HepG2 (cell line): ENCODE measurements at regions not wholly inside any gene's neighbourhood (a gene's known extent, or its start where the extent isn't known, plus 50 kb on each side); places are given as distances from the start of the nearest gene placed in this dataset.

Source experiments
- ATAC-seq: fragments of 200-7000 bp; cut with Tn5 transposase; 3 replicates; pipeline ENCODE4 v1.9.1; 2020; ENCODE audit warnings: mild to moderate bottlenecking, moderate library complexity
- BruUV-seq: library from RNA; stranded (reverse); fragments of 400-500 nt; replicated peaks from 2 replicates; lab custom pipeline; 2021; lab: Mats Ljungman, UMichigan
- CTCF ChIA-PET: fragments of 300-600 bp; formaldehyde crosslinking; extraction: SDS; loops from one replicate; lab custom pipeline; 2021; ENCODE audit warnings: low total read pairs, inconsistent platforms, low intra/inter-chr PET ratio; lab: Yijun Ruan, JAX
- POLR2A ChIA-PET: fragments of 350-600 bp; sonication (Branson Sonifier 250); formaldehyde crosslinking; loops from one replicate; lab custom pipeline; 2020; ENCODE audit warnings: antibody characterized with exemption, inconsistent platforms; lab: Yijun Ruan, JAX
- DNase-seq: peaks from one replicate; pipeline ENCODE4 v3.0.0-alpha.2; 2015; ENCODE audit warnings: low spot score
- FAIRE-seq: peaks from 3 replicates; lab custom pipeline; 2011; peaks lifted over from hg19 to GRCh38; lab: Jason Lieb, UNC
- H2AFZ ChIP-seq: one replicate; pipeline ENCODE4 v1.6.1; 2011; ENCODE audit warnings: low read length, inconsistent platforms
- H3K27ac ChIP-seq: fragments of 300-600 bp; 3 replicates; pipeline ENCODE4 v1.8.0; 2011; ENCODE audit warnings: mixed run types, mild to moderate bottlenecking, mixed read lengths, low read length, inconsistent platforms; ENCODE audit not compliant: insufficient read depth; ENCODE audit errors: extremely low read length
- H3K27me3 ChIP-seq, 2 experiments: fragments of 200-600 bp in 1 of 2; 2 replicates in 1 of 2; 3 replicates in 1 of 2; pipeline versions ENCODE4 v1.6.0 to v1.8.0; 2011; ENCODE audit warnings: low read length in 2 of 2, mild to moderate bottlenecking in 2 of 2, moderate library complexity in 2 of 2, inconsistent platforms in 1 of 2; ENCODE audit not compliant: insufficient read depth in 2 of 2, control insufficient read depth in 1 of 2
- H3K36me3 ChIP-seq, 2 experiments: fragments of 200-600 bp in 1 of 2; replicated peaks in 1 of 2; 2 replicates in 1 of 2; 3 replicates in 1 of 2; pipeline versions ENCODE4 v1.5.1 to v1.8.0; 2011; ENCODE audit warnings: low read length in 2 of 2, inconsistent platforms in 1 of 2; ENCODE audit not compliant: insufficient read depth in 2 of 2, control insufficient read depth in 1 of 2
- H3K4me1 ChIP-seq: 2 replicates; pipeline ENCODE4 v1.5.1; 2012; ENCODE audit warnings: low read length, inconsistent platforms; ENCODE audit not compliant: insufficient read depth
- H3K4me2 ChIP-seq: 2 replicates; pipeline ENCODE4 v1.6.0; 2011; ENCODE audit warnings: low read depth, low read length, inconsistent platforms
- H3K4me3 ChIP-seq, 3 experiments: fragments of 200-600 bp in 1 of 3; sonication (generic), shearing (Covaris generic) in 1 of 3; replicated peaks in 1 of 3; 2 replicates each; pipeline ENCODE4 v1.5.1; 2011 to 2016; ENCODE audit warnings: low read length in 3 of 3, inconsistent platforms in 2 of 3, low read depth in 2 of 3, mild to moderate bottlenecking in 2 of 3, control low read depth in 1 of 3, mixed read lengths in 1 of 3; ENCODE audit not compliant: insufficient read depth in 1 of 3
- H3K79me2 ChIP-seq: one replicate; pipeline ENCODE4 v1.6.1; 2011; ENCODE audit warnings: low read length, inconsistent platforms; ENCODE audit not compliant: insufficient read depth
- H3K9ac ChIP-seq: 2 replicates; pipeline ENCODE4 v1.6.0; 2011; ENCODE audit warnings: mild to moderate bottlenecking, low read depth, low read length, inconsistent platforms; ENCODE audit not compliant: insufficient read depth
- H3K9me3 ChIP-seq: 2 replicates; pipeline ENCODE4 v1.5.1; 2012; ENCODE audit warnings: mild to moderate bottlenecking, low read length
- H4K20me1 ChIP-seq: 2 replicates; pipeline ENCODE4 v1.6.0; 2011; ENCODE audit warnings: inconsistent platforms, mild to moderate bottlenecking, low read length, moderate library complexity; ENCODE audit not compliant: insufficient read depth
- ATF7 ChIP-seq, 2 experiments: fragments of 450-650 bp in 1 of 2; sonication (generic) in 1 of 2; formaldehyde crosslinking in 1 of 2; IDR thresholded peaks; 2 replicates each; pipeline versions ENCODE4 v1.4.0 to v1.6.1; 2016 to 2020; ENCODE audit warnings: antibody characterized with exemption in 1 of 2, mild to moderate bottlenecking in 1 of 2, missing genetic modification reagents in 1 of 2
- DRAP1 ChIP-seq: IDR thresholded peaks from 2 replicates; pipeline ENCODE4 v1.6.1; 2016; ENCODE audit warnings: missing genetic modification reagents, missing compliant biosample characterization
- EP300 ChIP-seq, 3 experiments: sonication (generic) in 1 of 3; formaldehyde crosslinking in 1 of 3; IDR thresholded peaks; 2 replicates each; pipeline versions ENCODE4 v1.5.1 to v1.6.1; 2011 to 2020; ENCODE audit warnings: low read depth in 2 of 3, low read length in 2 of 3, borderline replicate concordance in 1 of 3, improper control_type of control experiment in 1 of 3, mild to moderate bottlenecking in 1 of 3, missing genetic modification reagents in 1 of 3, moderate library complexity in 1 of 3
- FOSL2 ChIP-seq: sonication (generic); formaldehyde crosslinking; IDR thresholded peaks from 2 replicates; pipeline ENCODE4 v1.4.0; 2020; ENCODE audit warnings: missing genetic modification reagents
- KDM1A ChIP-seq: IDR thresholded peaks from 2 replicates; pipeline ENCODE4 v1.6.1; 2016; ENCODE audit warnings: missing compliant biosample characterization
- MAFG ChIP-seq: sonication (generic); formaldehyde crosslinking; IDR thresholded peaks from 2 replicates; pipeline ENCODE4 v1.5.1; 2020; ENCODE audit warnings: mild to moderate bottlenecking, missing genetic modification reagents
- PREB ChIP-seq: sonication (generic); formaldehyde crosslinking; IDR thresholded peaks from 2 replicates; pipeline ENCODE4 v1.4.0; 2020; ENCODE audit warnings: missing genetic modification reagents
- SPEN ChIP-seq: sonication (generic); formaldehyde crosslinking; IDR thresholded peaks from 2 replicates; pipeline ENCODE4 v1.5.1; 2020; ENCODE audit warnings: low read depth, mild to moderate bottlenecking, missing genetic modification reagents
- WIZ ChIP-seq: sonication (generic); formaldehyde crosslinking; IDR thresholded peaks from 2 replicates; pipeline ENCODE4 v1.5.1; 2020; ENCODE audit warnings: mild to moderate bottlenecking, missing genetic modification reagents
- ZBTB26 ChIP-seq: IDR thresholded peaks from 2 replicates; pipeline ENCODE4 v1.6.1; 2016; ENCODE audit warnings: missing compliant biosample characterization, missing genetic modification reagents, borderline replicate concordance
- ZFP82 ChIP-seq: sonication (generic); formaldehyde crosslinking; IDR thresholded peaks from 2 replicates; pipeline ENCODE4 v1.5.1; 2020; ENCODE audit warnings: mild to moderate bottlenecking, missing genetic modification reagents, borderline replicate concordance
- ZNF121 ChIP-seq: sonication (generic); formaldehyde crosslinking; IDR thresholded peaks from 2 replicates; pipeline ENCODE4 v1.5.0; 2020; ENCODE audit warnings: mild to moderate bottlenecking, missing genetic modification reagents
- ZNF430 ChIP-seq: sonication (generic); formaldehyde crosslinking; IDR thresholded peaks from 2 replicates; pipeline ENCODE4 v1.9.0; 2021; ENCODE audit warnings: mild to moderate bottlenecking, missing genetic modification reagents
- ZNF431 ChIP-seq: sonication (generic); formaldehyde crosslinking; IDR thresholded peaks from 2 replicates; pipeline ENCODE4 v1.9.0; 2022; ENCODE audit warnings: missing genetic modification reagents, low read depth, mild to moderate bottlenecking, borderline replicate concordance
- ZNF607 ChIP-seq: sonication (generic); formaldehyde crosslinking; IDR thresholded peaks from 2 replicates; pipeline ENCODE4 v1.5.1; 2020; ENCODE audit warnings: missing genetic modification reagents, mild to moderate bottlenecking, borderline replicate concordance
- ZNF83 ChIP-seq: sonication (generic); formaldehyde crosslinking; IDR thresholded peaks from 2 replicates; pipeline ENCODE4 v1.4.0; 2020; ENCODE audit warnings: missing genetic modification reagents, mild to moderate bottlenecking, borderline replicate concordance
- WGBS: methylation state at CpG from one replicate; pipeline ENCODE4 v1.1.6; 2017; ENCODE audit warnings: low lambda C conversion rate; 5-methylcytosine and 5-hydroxymethylcytosine counted together
- in situ Hi-C: cut with HindIII; loops from 2 replicates; pipeline ENCODE4 v1.10.0; 2017; ENCODE audit warnings: low pct_unique_long_range_greater_than_20kb; ENCODE audit not compliant: extremely low pct_ligation_motif_present
- intact Hi-C: fragments of 100-400 bp; cut with micrococcal nuclease; formaldehyde crosslinking; loops from one replicate; pipeline ENCODE4 v1.10.0; 2022; ENCODE audit not compliant: unreplicated experiment

- BruUV-seq = no TSS peak
- ChIA-PET CTCF (no interaction called here), POLR2A (no interaction called here)
- Histone ChIP-seq H3K27ac (no peak overlapping the region), H3K27me3 (no peaks in the 10 kb centered on the region), H3K4me3 (no peak overlapping the region), H3K9ac (no peak overlapping the region), H3K79me2 (no peaks in the 10 kb centered on the region), H3K4me2 (no peak overlapping the region), H2AFZ (no peak overlapping the region), H3K9me3 (no peaks in the 10 kb centered on the region), H3K4me1 (no peaks in the 10 kb centered on the region), H3K36me3 (no peaks in the 10 kb centered on the region), H4K20me1 (no peaks in the 10 kb centered on the region)
- no peak for DNase-seq
- intact Hi-C loops = no loop called here
- ATAC-seq = no peak
- in situ Hi-C loops = no loop called here
- no peak for FAIRE-seq
- WGBS = 34% methylated on average over 3 of the region's 3 CpGs
- TF ChIP-seq ZNF607 (CRISPR knock-in tag) (no peak), ZFP82 (CRISPR knock-in tag) (no peak), SPEN (CRISPR knock-in tag) (no peak)
Measured at GRCh38 chr5:42965934-42966333, 74.2 kb downstream of the ANXA2R start.

- intact Hi-C loops (no loop called here), in situ Hi-C loops (no loop called here)
- DNase-seq (no peak), ATAC-seq (no peak), FAIRE-seq (no peak)
- H3K9me3 ChIP-seq = no peaks in the 10 kb centered on the region
- BruUV-seq = no TSS peak
- H3K36me3 ChIP-seq = no peaks in the 10 kb centered on the region
- no peaks in the 10 kb centered on the region for H4K20me1 ChIP-seq
- H3K4me3 ChIP-seq = no peak overlapping the region
- no peak overlapping the region for H3K27ac ChIP-seq
- no peak overlapping the region for H2AFZ ChIP-seq
- H3K9ac ChIP-seq = no peak overlapping the region
- H3K27me3 ChIP-seq = no peaks in the 10 kb centered on the region
- 96% methylated on average over 1 of the region's 1 CpG for WGBS
- no peaks in the 10 kb centered on the region for H3K79me2 ChIP-seq
- POLR2A ChIA-PET = no interaction called here
- TF ChIP-seq ZNF431 (no peak), FOSL2 (CRISPR knock-in tag) (no peak), PREB (CRISPR knock-in tag) (no peak), KDM1A (no peak), ZNF121 (CRISPR knock-in tag) (no peak), MAFG (no peak), EP300 (IDR thresholded peaks at IDR 0.05; ENCODE audit: low read depth in 2 of 2, low read length in 2 of 2) (no peak), EP300 (CRISPR knock-in tag; IDR thresholded peaks at IDR 0.05; ENCODE audit: borderline replicate concordance) (no peak), ATF7 (IDR thresholded peaks at IDR 0.05) (no peak), ATF7 (CRISPR knock-in tag; IDR thresholded peaks at IDR 0.05) (no peak), ZBTB26 (CRISPR knock-in tag) (no peak), WIZ (CRISPR knock-in tag) (no peak), DRAP1 (CRISPR knock-in tag) (no peak), ZNF430 (no peak), ZNF83 (CRISPR knock-in tag) (no peak)
- no peak overlapping the region for H3K4me2 ChIP-seq
- no peaks in the 10 kb centered on the region for H3K4me1 ChIP-seq
- CTCF ChIA-PET = no interaction called here
Measured at GRCh38 chr5:42963412-42963811, 76.7 kb downstream of the ANXA2R start.
